ENCODE measurements at regions not wholly inside any gene's neighbourhood (a gene's known extent, or its start where the extent isn't known, plus 50 kb on each side); places are given as distances from the start of the nearest gene placed in this dataset.

- Histone ChIP-seq H3K27me3 (ENCODE audit: control insufficient read depth, insufficient read depth, low read length) (no peaks in the 10 kb centered on the region), H3K4me1 (no peaks in the 10 kb centered on the region), H3K27ac (no peak overlapping the region), H3K9me3 (ENCODE audit: control insufficient read depth, low read length) (no peaks in the 10 kb centered on the region), H2AFZ (no peak overlapping the region), H3K79me2 (no peaks in the 10 kb centered on the region), H3K36me3 (ENCODE audit: control insufficient read depth, insufficient read depth, low read length) (no peaks in the 10 kb centered on the region), H3K9ac (no peak overlapping the region), H3K4me2 (ENCODE audit: low read length) (no peak overlapping the region), H3K4me3 (ENCODE audit: low read depth, low read length) (no peak overlapping the region)
- no peak for TF ChIP-seq CTCF (IDR thresholded peaks at IDR 0.05)
These were observed 94.9 kb upstream of the SKAP2 start for GRCh38 chr7:26959290-26959689.

- Histone ChIP-seq H3K27me3 (ENCODE audit: control insufficient read depth, insufficient read depth, low read length) (no peaks in the 10 kb centered on the region), H3K4me2 (ENCODE audit: low read length) (no peak overlapping the region), H3K4me3 (ENCODE audit: low read depth, low read length) (no peak overlapping the region), H3K4me1 (no peaks in the 10 kb centered on the region), H3K27ac (no peak overlapping the region), H3K79me2 (no peaks in the 10 kb centered on the region), H3K36me3 (ENCODE audit: control insufficient read depth, insufficient read depth, low read length) (no peaks in the 10 kb centered on the region), H3K9ac (no peak overlapping the region), H2AFZ (no peak overlapping the region), H3K9me3 (ENCODE audit: control insufficient read depth, low read length) (no peaks in the 10 kb centered on the region)
- no peak for TF ChIP-seq CTCF (IDR thresholded peaks at IDR 0.05)
These were observed 94.4 kb upstream of the SKAP2 start for GRCh38 chr7:26958834-26959233.

- Histone ChIP-seq H3K9me3 (ENCODE audit: control insufficient read depth, low read length) (no peaks in the 10 kb centered on the region), H3K9ac (no peak overlapping the region)
These were observed 91.1 kb upstream of the SKAP2 start for GRCh38 chr7:26955516-26955915.

GRCh38 chr7:26954951-26955350, 90.6 kb upstream of the SKAP2 start:
- no peaks in the 10 kb centered on the region for H3K79me2 ChIP-seq
- no peak for TF ChIP-seq CTCF (IDR thresholded peaks at IDR 0.05)
- H3K4me2 ChIP-seq (ENCODE audit: low read length) = no peak overlapping the region
- no peak overlapping the region for H3K9ac ChIP-seq
- no peak overlapping the region for H3K4me3 ChIP-seq (ENCODE audit: low read depth, low read length)
- H2AFZ ChIP-seq = no peak overlapping the region
- no peaks in the 10 kb centered on the region for H3K36me3 ChIP-seq (ENCODE audit: control insufficient read depth, insufficient read depth, low read length)
- H3K4me1 ChIP-seq = no peaks in the 10 kb centered on the region
- no peak overlapping the region for H3K27ac ChIP-seq
- H3K27me3 ChIP-seq (ENCODE audit: control insufficient read depth, insufficient read depth, low read length) = no peaks in the 10 kb centered on the region
- H3K9me3 ChIP-seq (ENCODE audit: control insufficient read depth, low read length) = no peaks in the 10 kb centered on the region

More at GRCh38 chr7:26955516-26955915, 91.1 kb upstream of the SKAP2 start:
- no peak overlapping the region for H3K4me3 ChIP-seq (ENCODE audit: low read depth, low read length)
- H3K27ac ChIP-seq = no peak overlapping the region
- H3K4me2 ChIP-seq (ENCODE audit: low read length) = no peak overlapping the region
- no peaks in the 10 kb centered on the region for H3K4me1 ChIP-seq
- no peak for TF ChIP-seq CTCF (IDR thresholded peaks at IDR 0.05)
- no peak overlapping the region for H2AFZ ChIP-seq
- H3K36me3 ChIP-seq (ENCODE audit: control insufficient read depth, insufficient read depth, low read length) = no peaks in the 10 kb centered on the region
- H3K79me2 ChIP-seq = no peaks in the 10 kb centered on the region
- H3K27me3 ChIP-seq (ENCODE audit: control insufficient read depth, insufficient read depth, low read length) = no peaks in the 10 kb centered on the region

- no peaks in the 10 kb centered on the region for H3K36me3 ChIP-seq (ENCODE audit: control insufficient read depth, insufficient read depth, low read length)
- no peak overlapping the region for H3K9ac ChIP-seq
- H3K4me1 ChIP-seq = no peaks in the 10 kb centered on the region
- no peak overlapping the region for H3K4me2 ChIP-seq (ENCODE audit: low read length)
- H3K27ac ChIP-seq = no peak overlapping the region
- H2AFZ ChIP-seq = no peak overlapping the region
- no peaks in the 10 kb centered on the region for H3K79me2 ChIP-seq
- H3K9me3 ChIP-seq (ENCODE audit: control insufficient read depth, low read length) = no peaks in the 10 kb centered on the region
- no peak overlapping the region for H3K4me3 ChIP-seq (ENCODE audit: low read depth, low read length)
- TF ChIP-seq CTCF (IDR thresholded peaks at IDR 0.05) = no peak
- no peaks in the 10 kb centered on the region for H3K27me3 ChIP-seq (ENCODE audit: control insufficient read depth, insufficient read depth, low read length)
These were observed 87.1 kb upstream of the SKAP2 start for GRCh38 chr7:26951407-26951950.

All from parathyroid adenoma (tissue), 2 donors.